ENCODE measurements at regions not wholly inside any gene's neighbourhood (a gene's known extent, or its start where the extent isn't known, plus 50 kb on each side); places are given as distances from the start of the nearest gene placed in this dataset.

DNA sequence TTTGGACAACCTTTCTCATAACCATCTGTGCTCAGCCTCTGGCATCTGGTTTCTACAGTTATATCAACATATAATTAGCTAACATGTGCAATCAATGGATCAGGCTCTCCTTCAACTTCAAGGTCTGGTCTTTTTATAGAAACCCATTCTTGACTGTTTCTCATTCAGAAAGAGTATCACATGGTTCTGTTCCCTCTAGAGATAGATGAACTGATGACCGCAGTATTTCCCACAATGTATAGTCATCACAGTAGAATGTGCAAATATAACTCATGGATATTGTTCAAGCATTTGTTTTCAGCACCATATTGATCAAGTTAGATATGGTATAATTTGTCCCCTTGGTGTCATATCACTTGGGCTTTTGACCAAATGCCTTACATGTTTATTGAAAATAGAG, 656.2 kb downstream of the FRK start:
- TF ChIP-seq, protein P1, sequence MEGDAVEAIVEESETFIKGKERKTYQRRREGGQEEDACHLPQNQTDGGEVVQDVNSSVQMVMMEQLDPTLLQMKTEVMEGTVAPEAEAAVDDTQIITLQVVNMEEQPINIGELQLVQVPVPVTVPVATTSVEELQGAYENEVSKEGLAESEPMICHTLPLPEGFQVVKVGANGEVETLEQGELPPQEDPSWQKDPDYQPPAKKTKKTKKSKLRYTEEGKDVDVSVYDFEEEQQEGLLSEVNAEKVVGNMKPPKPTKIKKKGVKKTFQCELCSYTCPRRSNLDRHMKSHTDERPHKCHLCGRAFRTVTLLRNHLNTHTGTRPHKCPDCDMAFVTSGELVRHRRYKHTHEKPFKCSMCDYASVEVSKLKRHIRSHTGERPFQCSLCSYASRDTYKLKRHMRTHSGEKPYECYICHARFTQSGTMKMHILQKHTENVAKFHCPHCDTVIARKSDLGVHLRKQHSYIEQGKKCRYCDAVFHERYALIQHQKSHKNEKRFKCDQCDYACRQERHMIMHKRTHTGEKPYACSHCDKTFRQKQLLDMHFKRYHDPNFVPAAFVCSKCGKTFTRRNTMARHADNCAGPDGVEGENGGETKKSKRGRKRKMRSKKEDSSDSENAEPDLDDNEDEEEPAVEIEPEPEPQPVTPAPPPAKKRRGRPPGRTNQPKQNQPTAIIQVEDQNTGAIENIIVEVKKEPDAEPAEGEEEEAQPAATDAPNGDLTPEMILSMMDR (IDR thresholded peaks at IDR 0.05; ENCODE audit: control extremely low read depth in 1 of 3, insufficient read depth in 1 of 3, low read depth in 1 of 3, low read length in 3 of 3) = no peak
- TF ChIP-seq PHF8 (conservative IDR thresholded peaks at IDR 0.05; ENCODE audit: low read depth, low read length) (no peak), EZH2 (IDR thresholded peaks at IDR 0.05; ENCODE audit: low read depth, low read length, severe bottlenecking) (no peak), POLR2A (IDR thresholded peaks at IDR 0.05; ENCODE audit: control extremely low read depth in 1 of 2, low read depth in 2 of 2, low read length in 2 of 2) (no peak), SIN3A (conservative IDR thresholded peaks at IDR 0.05 in 1 of 2, IDR thresholded peaks at IDR 0.05 in 1 of 2; ENCODE audit: low read depth in 1 of 2, low read length in 2 of 2) (no peak), RNF2 (IDR thresholded peaks at IDR 0.05; ENCODE audit: borderline replicate concordance, low read depth, low read length, missing control alignments, poor library complexity, severe bottlenecking) (no peak), ASH2L (IDR thresholded peaks at IDR 0.05; ENCODE audit: low read length) (no peak), YY1 (IDR thresholded peaks at IDR 0.05; ENCODE audit: low read depth, low read length) (no peak), POU5F1 (IDR thresholded peaks at IDR 0.05; ENCODE audit: low read depth, low read length) (no peak), EP300 (IDR thresholded peaks at IDR 0.05; ENCODE audit: borderline replicate concordance in 1 of 2, low read depth in 2 of 2, low read length in 2 of 2) (no peak)
